ENCODE measurements at regions not wholly inside any gene's neighbourhood (a gene's known extent, or its start where the extent isn't known, plus 50 kb on each side); places are given as distances from the start of the nearest gene placed in this dataset.

DNA sequence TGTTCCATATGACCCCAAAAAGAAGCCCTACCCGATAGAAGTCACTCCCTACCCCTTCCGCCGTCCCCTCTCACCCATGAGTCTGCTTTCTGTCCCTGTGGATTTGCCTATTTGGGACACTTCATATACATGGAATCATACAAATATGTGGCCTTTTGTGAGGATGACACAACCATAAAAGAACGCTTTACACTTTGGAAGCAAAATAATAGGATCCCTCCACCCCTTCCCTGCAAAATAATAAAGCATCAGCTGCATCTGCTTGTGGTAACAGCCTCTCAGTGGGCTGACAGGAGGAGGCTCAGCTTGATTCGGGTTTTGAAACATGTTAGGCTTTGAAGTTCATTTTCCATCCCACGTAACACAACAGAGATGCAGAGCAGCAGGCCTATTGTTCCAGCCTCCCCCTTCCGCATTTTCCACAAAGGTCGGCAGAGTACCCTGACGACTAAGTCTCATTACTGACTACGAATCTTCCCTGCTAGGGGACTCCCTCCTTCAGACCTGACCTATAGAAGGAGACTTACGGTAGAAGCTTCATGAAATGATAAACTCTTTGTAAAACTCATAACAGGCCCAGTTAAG lies 99.1 kb downstream of the ALDH8A1 start:
- Histone ChIP-seq H3K79me2 (ENCODE audit: insufficient read depth, low read length) (no peaks in the 10 kb centered on the region), H3K9ac (ENCODE audit: low read depth, low read length, poor library complexity, severe bottlenecking) (no peak overlapping the region), H3K9me3 (ENCODE audit: insufficient read depth, low read depth, low read length) (no peaks in the 10 kb centered on the region), H3F3A (ENCODE audit: low read depth) (no peaks in the 10 kb centered on the region), H3K4me1 (ENCODE audit: insufficient read depth, low read length, poor library complexity, severe bottlenecking) (no peaks in the 10 kb centered on the region), H3K9me2 (replicated peaks; ENCODE audit: low read depth, low read length) (no peaks in the 10 kb centered on the region), H3K27me3 (ENCODE audit: insufficient read depth, low read length, poor library complexity, severe bottlenecking) (no peaks in the 10 kb centered on the region), H2AFZ (ENCODE audit: low read length) (no peak overlapping the region), H3K4me2 (ENCODE audit: low read depth, low read length, poor library complexity, severe bottlenecking) (no peak overlapping the region), H3K4me3 (ENCODE audit: low read length, poor library complexity, severe bottlenecking) (no peak overlapping the region), H4K20me1 (ENCODE audit: insufficient read depth, low read length, poor library complexity, severe bottlenecking) (no peaks in the 10 kb centered on the region), H3K36me3 (ENCODE audit: insufficient read depth, low read length) (no peaks in the 10 kb centered on the region)
- TF ChIP-seq, protein P1, sequence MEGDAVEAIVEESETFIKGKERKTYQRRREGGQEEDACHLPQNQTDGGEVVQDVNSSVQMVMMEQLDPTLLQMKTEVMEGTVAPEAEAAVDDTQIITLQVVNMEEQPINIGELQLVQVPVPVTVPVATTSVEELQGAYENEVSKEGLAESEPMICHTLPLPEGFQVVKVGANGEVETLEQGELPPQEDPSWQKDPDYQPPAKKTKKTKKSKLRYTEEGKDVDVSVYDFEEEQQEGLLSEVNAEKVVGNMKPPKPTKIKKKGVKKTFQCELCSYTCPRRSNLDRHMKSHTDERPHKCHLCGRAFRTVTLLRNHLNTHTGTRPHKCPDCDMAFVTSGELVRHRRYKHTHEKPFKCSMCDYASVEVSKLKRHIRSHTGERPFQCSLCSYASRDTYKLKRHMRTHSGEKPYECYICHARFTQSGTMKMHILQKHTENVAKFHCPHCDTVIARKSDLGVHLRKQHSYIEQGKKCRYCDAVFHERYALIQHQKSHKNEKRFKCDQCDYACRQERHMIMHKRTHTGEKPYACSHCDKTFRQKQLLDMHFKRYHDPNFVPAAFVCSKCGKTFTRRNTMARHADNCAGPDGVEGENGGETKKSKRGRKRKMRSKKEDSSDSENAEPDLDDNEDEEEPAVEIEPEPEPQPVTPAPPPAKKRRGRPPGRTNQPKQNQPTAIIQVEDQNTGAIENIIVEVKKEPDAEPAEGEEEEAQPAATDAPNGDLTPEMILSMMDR (conservative IDR thresholded peaks at IDR 0.05; ENCODE audit: low read length), result no peak
- TF ChIP-seq EZH2phosphoT487 (IDR thresholded peaks at IDR 0.05; ENCODE audit: borderline replicate concordance), result no peak

DNA sequence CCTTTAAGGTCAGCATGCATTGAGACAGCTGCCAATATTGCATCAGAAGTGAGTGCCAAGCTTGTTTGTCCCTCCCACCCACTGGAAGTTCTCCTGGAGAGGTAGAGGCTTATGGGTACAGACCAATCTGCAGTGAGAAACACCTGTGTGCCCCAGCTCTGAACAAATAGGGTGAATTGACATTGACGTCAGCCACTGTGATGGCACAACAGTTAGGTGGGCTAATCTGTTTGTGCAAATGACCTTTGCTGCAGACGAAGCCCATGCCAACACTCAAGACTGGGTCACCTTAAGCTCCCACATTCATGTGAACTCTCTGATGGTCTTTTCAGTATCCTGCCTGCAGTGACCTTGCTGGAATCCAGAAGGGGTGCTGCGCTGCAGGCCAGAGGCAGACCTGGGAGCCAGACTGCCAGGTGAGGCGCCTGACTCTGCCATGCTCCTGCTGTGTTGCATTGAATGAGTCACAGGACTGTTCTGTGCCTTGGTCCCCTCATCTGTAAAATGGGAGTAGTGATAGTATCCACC lies 99.9 kb downstream of the ALDH8A1 start:
- H3K4me1 ChIP-seq (ENCODE audit: insufficient read depth, low read length, poor library complexity, severe bottlenecking), result no peaks in the 10 kb centered on the region
- H3K36me3 ChIP-seq (ENCODE audit: insufficient read depth, low read length), result no peaks in the 10 kb centered on the region
- H3K9me3 ChIP-seq (ENCODE audit: insufficient read depth, low read depth, low read length), result no peaks in the 10 kb centered on the region
- H2AFZ ChIP-seq (ENCODE audit: low read length), result no peak overlapping the region
- no peak overlapping the region for H3K9ac ChIP-seq (ENCODE audit: low read depth, low read length, poor library complexity, severe bottlenecking)
- H3K4me3 ChIP-seq (ENCODE audit: low read length, poor library complexity, severe bottlenecking), result no peak overlapping the region
- H3K27me3 ChIP-seq (ENCODE audit: insufficient read depth, low read length, poor library complexity, severe bottlenecking), result no peaks in the 10 kb centered on the region
- no peaks in the 10 kb centered on the region for H3K79me2 ChIP-seq (ENCODE audit: insufficient read depth, low read length)
- H3F3A ChIP-seq (ENCODE audit: low read depth), result no peaks in the 10 kb centered on the region
- no peak overlapping the region for H3K4me2 ChIP-seq (ENCODE audit: low read depth, low read length, poor library complexity, severe bottlenecking)
- H4K20me1 ChIP-seq (ENCODE audit: insufficient read depth, low read length, poor library complexity, severe bottlenecking), result no peaks in the 10 kb centered on the region
- H3K9me2 ChIP-seq (replicated peaks; ENCODE audit: low read depth, low read length), result no peaks in the 10 kb centered on the region
- TF ChIP-seq, protein P1 (conservative IDR thresholded peaks at IDR 0.05; ENCODE audit: low read length), result no peak
- no peak for TF ChIP-seq EZH2phosphoT487 (IDR thresholded peaks at IDR 0.05; ENCODE audit: borderline replicate concordance)

DNA sequence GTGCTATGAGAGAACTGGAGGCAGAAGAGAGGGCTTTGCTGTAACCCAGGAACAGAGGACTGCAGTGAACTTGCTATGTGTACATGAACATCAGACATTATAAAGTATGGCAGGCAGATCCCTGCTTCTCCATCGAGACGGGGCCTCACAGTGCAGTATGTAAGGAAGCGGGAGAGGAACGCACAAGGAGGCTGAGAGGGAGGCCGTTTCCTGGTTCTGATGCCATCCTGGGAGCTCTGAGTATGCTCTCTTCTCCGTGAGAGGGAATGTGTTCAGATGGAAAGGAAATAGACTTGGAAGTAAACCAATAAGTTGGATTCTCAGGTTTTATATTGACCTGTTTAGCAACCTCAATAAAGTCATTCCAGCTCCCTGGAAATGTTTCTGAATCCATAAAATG lies 101.8 kb downstream of the ALDH8A1 start:
- Histone ChIP-seq H4K20me1 (ENCODE audit: insufficient read depth, low read length, poor library complexity, severe bottlenecking) (no peaks in the 10 kb centered on the region), H3K4me2 (ENCODE audit: low read depth, low read length, poor library complexity, severe bottlenecking) (no peak overlapping the region), H3K79me2 (ENCODE audit: insufficient read depth, low read length) (no peaks in the 10 kb centered on the region), H3F3A (ENCODE audit: low read depth) (no peaks in the 10 kb centered on the region), H3K27me3 (ENCODE audit: insufficient read depth, low read length, poor library complexity, severe bottlenecking) (no peaks in the 10 kb centered on the region), H3K9me3 (ENCODE audit: insufficient read depth, low read depth, low read length) (no peaks in the 10 kb centered on the region), H3K9me2 (replicated peaks; ENCODE audit: low read depth, low read length) (no peaks in the 10 kb centered on the region), H3K36me3 (ENCODE audit: insufficient read depth, low read length) (no peaks in the 10 kb centered on the region), H3K4me1 (ENCODE audit: insufficient read depth, low read length, poor library complexity, severe bottlenecking) (no peaks in the 10 kb centered on the region), H2AFZ (ENCODE audit: low read length) (no peak overlapping the region), H3K9ac (ENCODE audit: low read depth, low read length, poor library complexity, severe bottlenecking) (no peak overlapping the region), H3K4me3 (ENCODE audit: low read length, poor library complexity, severe bottlenecking) (no peak overlapping the region)
- TF ChIP-seq EZH2phosphoT487 (IDR thresholded peaks at IDR 0.05; ENCODE audit: borderline replicate concordance), result no peak

DNA sequence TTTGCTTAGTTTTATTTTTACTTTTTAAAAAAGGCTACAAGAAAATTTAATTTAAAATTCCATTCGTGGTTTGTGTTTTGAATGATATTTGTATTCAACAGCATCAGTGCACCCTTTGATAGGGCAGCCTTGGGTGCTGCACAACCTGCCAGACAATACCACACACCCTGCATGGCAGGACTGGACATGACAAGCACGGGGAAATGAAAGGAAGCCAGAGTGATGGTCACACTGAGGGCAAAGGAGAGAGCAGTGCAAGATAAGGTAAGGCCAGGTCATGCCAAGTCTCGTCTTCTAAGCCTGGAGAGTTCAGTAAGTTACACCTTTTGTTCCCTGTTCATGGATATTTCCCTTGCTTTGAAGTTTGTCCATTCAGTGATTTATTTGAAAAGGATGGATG lies 103.0 kb downstream of the ALDH8A1 start:
- H3K36me3 ChIP-seq (ENCODE audit: insufficient read depth, low read length), result no peaks in the 10 kb centered on the region
- H3K9me2 ChIP-seq (replicated peaks; ENCODE audit: low read depth, low read length), result no peaks in the 10 kb centered on the region
- no peaks in the 10 kb centered on the region for H3K27me3 ChIP-seq (ENCODE audit: insufficient read depth, low read length, poor library complexity, severe bottlenecking)
- H4K20me1 ChIP-seq (ENCODE audit: insufficient read depth, low read length, poor library complexity, severe bottlenecking), result no peaks in the 10 kb centered on the region
- no peaks in the 10 kb centered on the region for H3K9me3 ChIP-seq (ENCODE audit: insufficient read depth, low read depth, low read length)
- H3K4me2 ChIP-seq (ENCODE audit: low read depth, low read length, poor library complexity, severe bottlenecking), result no peak overlapping the region
- TF ChIP-seq, protein P1 (conservative IDR thresholded peaks at IDR 0.05; ENCODE audit: low read length), result no peak
- no peak for TF ChIP-seq EZH2phosphoT487 (IDR thresholded peaks at IDR 0.05; ENCODE audit: borderline replicate concordance)
- H3K79me2 ChIP-seq (ENCODE audit: insufficient read depth, low read length), result no peaks in the 10 kb centered on the region
- H3F3A ChIP-seq (ENCODE audit: low read depth), result no peaks in the 10 kb centered on the region
- H3K9ac ChIP-seq (ENCODE audit: low read depth, low read length, poor library complexity, severe bottlenecking), result no peak overlapping the region
- H3K4me3 ChIP-seq (ENCODE audit: low read length, poor library complexity, severe bottlenecking), result no peak overlapping the region
- H3K4me1 ChIP-seq (ENCODE audit: insufficient read depth, low read length, poor library complexity, severe bottlenecking), result no peaks in the 10 kb centered on the region
- H2AFZ ChIP-seq (ENCODE audit: low read length), result no peak overlapping the region

Data from Loucy (cell line).